HG02798 (cell line): ENCODE measurements at regions not wholly inside any gene's neighbourhood (a gene's known extent, or its start where the extent isn't known, plus 50 kb on each side); places are given as distances from the start of the nearest gene placed in this dataset.

Experiments used
- ATAC-seq: cut with Tn5 transposase; IDR thresholded peaks from one replicate; pipeline ENCODE4 v1.9.1; 2021; ENCODE audit warnings: mild to moderate bottlenecking; ENCODE audit not compliant: unreplicated experiment, poor library complexity

GRCh38 chr15:70557521-70558258 is 205.7 kb downstream of the UACA start:
- no peak for ATAC-seq

- no peak for ATAC-seq
Observed at GRCh38 chr15:70556779-70557178, 206.6 kb downstream of the UACA start.

GRCh38 chr15:70556151-70556741 is 207.1 kb downstream of the UACA start:
- no peak for ATAC-seq

- no peak for ATAC-seq
Observed at GRCh38 chr15:70555713-70556112, 207.6 kb downstream of the UACA start.

GRCh38 chr15:70547846-70548487 is 215.4 kb downstream of the UACA start:
- ATAC-seq: no peak

- no peak for ATAC-seq
Observed at GRCh38 chr15:70545526-70545925, 217.8 kb downstream of the UACA start.

- no peak for ATAC-seq
Observed at GRCh38 chr15:70541511-70541910, 221.8 kb downstream of the UACA start.

GRCh38 chr15:70539912-70540530 is 223.3 kb downstream of the UACA start:
- ATAC-seq: no peak

- no peak for ATAC-seq
Observed at GRCh38 chr15:70539409-70539808, 223.9 kb downstream of the UACA start.

GRCh38 chr15:70538278-70538677 is 225.1 kb downstream of the UACA start:
- ATAC-seq: no peak

- no peak for ATAC-seq
Observed at GRCh38 chr15:70535955-70536338, 227.4 kb downstream of the UACA start.

- ATAC-seq: no peak
Observed at GRCh38 chr15:70535071-70535954, 228.0 kb downstream of the UACA start.

- ATAC-seq: no peak
Observed at GRCh38 chr15:70533931-70534742, 229.2 kb downstream of the UACA start.

GRCh38 chr15:70532531-70533186 is 230.7 kb downstream of the UACA start:
- no peak for ATAC-seq

- ATAC-seq: no peak
Observed at GRCh38 chr15:70531576-70531975, 231.8 kb downstream of the UACA start.

- no peak for ATAC-seq
Observed at GRCh38 chr15:70530906-70531305, 232.5 kb downstream of the UACA start.

- ATAC-seq: no peak
Observed at GRCh38 chr15:70530503-70530902, 232.9 kb downstream of the UACA start.

- ATAC-seq: no peak
Observed at GRCh38 chr15:70530017-70530499, 233.3 kb downstream of the UACA start.

- no peak for ATAC-seq
Observed at GRCh38 chr15:70528816-70529215, 234.5 kb downstream of the UACA start.
